ENCODE measurements at regions not wholly inside any gene's neighbourhood (a gene's known extent, or its start where the extent isn't known, plus 50 kb on each side); places are given as distances from the start of the nearest gene placed in this dataset.

GRCh38 chr3:68007621-68008226 is 353.3 kb upstream of the SUCLG2 start:
- Histone ChIP-seq H3K27me3 (no peaks in the 10 kb centered on the region), H3K36me3 (no peaks in the 10 kb centered on the region), H3K4me3 (peak overlapping the region; percentile 8), H3K27ac (no peak overlapping the region), H3K4me1 (ENCODE audit: insufficient read depth) (peaks cover 4% of the 10 kb centered on the region), H3K9me3 (no peaks in the 10 kb centered on the region)
- DNase-seq = no peak
- WGBS, 3 donors = 1 to 2% (median 1%) methylated on average over 26 to 36 of the region's 36 CpGs
- TF ChIP-seq CTCF (IDR thresholded peaks at IDR 0.05) (no peak), POLR2A (IDR thresholded peaks at IDR 0.05) (no peak), EP300 (IDR thresholded peaks at IDR 0.05) (no peak)
- intact Hi-C loops (cut with DNase I) = no loop called here

- DNase-seq = no peak
- intact Hi-C loops (cut with DNase I) = no loop called here
- Histone ChIP-seq H3K4me3 (no peak overlapping the region), H3K4me1 (ENCODE audit: insufficient read depth) (peaks cover 4% of the 10 kb centered on the region), H3K27ac (no peak overlapping the region), H3K27me3 (no peaks in the 10 kb centered on the region), H3K36me3 (no peaks in the 10 kb centered on the region), H3K9me3 (no peaks in the 10 kb centered on the region)
- TF ChIP-seq CTCF (IDR thresholded peaks at IDR 0.05) (no peak), EP300 (IDR thresholded peaks at IDR 0.05) (no peak), POLR2A (IDR thresholded peaks at IDR 0.05) (no peak)
These were observed 352.2 kb upstream of the SUCLG2 start for GRCh38 chr3:68006646-68007045.

DNA sequence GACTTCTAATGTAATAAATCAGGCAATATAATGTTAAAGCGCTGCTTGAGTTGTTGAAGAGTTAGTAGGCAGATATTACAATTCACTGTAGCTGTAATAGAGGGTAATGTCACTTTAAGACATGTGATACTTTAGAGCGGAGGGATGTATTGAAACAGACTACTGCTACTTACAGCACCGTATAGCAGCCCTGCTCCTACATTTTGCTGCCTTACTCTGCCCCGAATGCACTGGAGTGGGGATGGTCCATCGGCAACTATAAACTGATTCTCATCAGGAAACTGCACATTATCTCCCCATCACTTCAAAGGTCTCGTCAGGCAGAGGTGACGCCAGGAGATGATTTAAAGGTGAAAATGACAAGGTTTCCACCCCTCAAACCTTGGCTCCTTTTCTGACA is 349.7 kb upstream of the SUCLG2 start:
- DNase-seq = no peak
- TF ChIP-seq POLR2A (IDR thresholded peaks at IDR 0.05) (no peak), EP300 (IDR thresholded peaks at IDR 0.05) (no peak), CTCF (IDR thresholded peaks at IDR 0.05) (no peak)
- WGBS, 3 donors = 9 to 15% (median 12%) methylated on average over 7 of the region's 7 CpGs
- Histone ChIP-seq H3K4me3 (no peak overlapping the region), H3K27me3 (no peaks in the 10 kb centered on the region), H3K36me3 (no peaks in the 10 kb centered on the region), H3K4me1 (ENCODE audit: insufficient read depth) (peaks cover 4% of the 10 kb centered on the region), H3K9me3 (no peaks in the 10 kb centered on the region), H3K27ac (no peak overlapping the region)
- intact Hi-C loops (cut with DNase I) = no loop called here

DNA sequence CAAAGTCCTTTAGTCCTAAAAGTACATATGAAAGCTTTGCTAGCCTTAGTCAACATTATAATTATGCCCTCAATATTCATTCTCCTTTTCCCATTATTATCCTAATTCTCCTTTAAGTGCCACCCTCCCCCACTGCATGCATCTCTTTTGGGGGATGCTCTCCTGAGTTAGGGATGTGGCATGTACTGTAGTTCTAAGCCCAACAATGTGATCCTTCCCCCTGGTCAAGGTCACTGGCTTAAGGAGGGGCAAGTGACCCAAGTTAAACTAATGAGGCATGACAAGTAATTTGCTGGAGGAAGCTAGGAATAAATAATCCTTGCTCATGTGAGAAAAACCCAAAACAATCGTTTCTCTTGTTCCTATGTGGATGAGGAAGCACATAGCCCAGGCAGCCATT is 343.9 kb upstream of the SUCLG2 start:
- Histone ChIP-seq H3K4me1 (ENCODE audit: insufficient read depth) (no peaks in the 10 kb centered on the region), H3K27me3 (no peaks in the 10 kb centered on the region), H3K4me3 (no peak overlapping the region), H3K9me3 (no peaks in the 10 kb centered on the region), H3K27ac (no peak overlapping the region), H3K36me3 (no peaks in the 10 kb centered on the region)
- 11 to 29% (median 23%) methylated on average over 1 of the region's 1 CpG for WGBS, 3 donors
- intact Hi-C loops (cut with DNase I) = no loop called here
- TF ChIP-seq CTCF (IDR thresholded peaks at IDR 0.05) (no peak), EP300 (IDR thresholded peaks at IDR 0.05) (no peak), POLR2A (IDR thresholded peaks at IDR 0.05) (no peak)
- no peak for DNase-seq

All from ovary (tissue), 7 donors.